ENCODE measurements at regions not wholly inside any gene's neighbourhood (a gene's known extent, or its start where the extent isn't known, plus 50 kb on each side); places are given as distances from the start of the nearest gene placed in this dataset.

- POLR2A ChIA-PET = no interaction called here
- CTCF ChIA-PET = interaction anchor here (0.7 kb wide), 1 partner anchor 258 kb away, joined by 4 read pairs; no protein-coding TSS in a partner anchor
Observed at GRCh38 chr1:175894581-175894980, 151.2 kb upstream of the TNR start.

GRCh38 chr1:175893192-175893591, 149.8 kb upstream of the TNR start:
- ChIA-PET POLR2A (no interaction called here), CTCF (no interaction called here)

DNA sequence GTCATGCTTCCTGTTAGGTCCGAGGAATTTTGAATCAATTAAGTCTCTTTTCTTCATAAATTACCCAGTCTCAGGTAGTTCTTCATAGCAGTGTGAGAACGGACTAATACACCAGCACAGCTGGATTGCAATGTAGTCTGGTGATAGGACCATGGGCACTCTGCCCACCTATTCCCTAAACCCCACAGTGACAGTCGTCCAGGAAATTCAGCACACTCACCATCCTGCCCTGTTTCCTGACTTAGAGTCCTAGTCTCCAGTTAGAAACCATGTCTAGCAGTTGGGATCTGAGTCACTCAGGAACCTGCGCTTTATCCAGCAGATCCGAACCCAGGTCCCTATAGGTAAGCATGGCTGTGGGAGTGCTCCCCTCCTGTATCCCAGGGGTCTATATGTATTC, 149.3 kb upstream of the TNR start:
- CTCF ChIA-PET = no interaction called here
- POLR2A ChIA-PET = no interaction called here

- ChIA-PET POLR2A (no interaction called here), CTCF (no interaction called here)
Observed at GRCh38 chr1:175891783-175892309, 148.5 kb upstream of the TNR start.

DNA sequence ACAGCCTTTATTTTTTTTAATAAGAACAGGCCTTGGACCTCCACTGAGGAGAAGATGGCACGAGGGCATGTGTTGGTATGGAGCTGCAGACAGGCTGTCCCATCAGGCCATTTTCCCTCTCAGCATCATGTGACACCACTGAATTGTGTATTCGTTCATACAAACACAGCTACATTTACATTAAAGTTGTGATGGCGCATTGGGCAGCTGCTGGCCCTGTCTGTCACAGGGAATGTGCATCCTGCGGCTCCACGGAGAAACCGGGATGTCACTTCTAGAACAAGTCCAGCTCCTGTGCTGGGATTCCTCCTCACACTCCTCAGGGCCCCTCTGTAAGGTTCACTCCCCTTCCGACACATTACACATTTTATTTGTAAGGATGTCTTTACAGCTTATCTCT, 147.6 kb upstream of the TNR start:
- CTCF ChIA-PET = no interaction called here
- POLR2A ChIA-PET = no interaction called here

DNA sequence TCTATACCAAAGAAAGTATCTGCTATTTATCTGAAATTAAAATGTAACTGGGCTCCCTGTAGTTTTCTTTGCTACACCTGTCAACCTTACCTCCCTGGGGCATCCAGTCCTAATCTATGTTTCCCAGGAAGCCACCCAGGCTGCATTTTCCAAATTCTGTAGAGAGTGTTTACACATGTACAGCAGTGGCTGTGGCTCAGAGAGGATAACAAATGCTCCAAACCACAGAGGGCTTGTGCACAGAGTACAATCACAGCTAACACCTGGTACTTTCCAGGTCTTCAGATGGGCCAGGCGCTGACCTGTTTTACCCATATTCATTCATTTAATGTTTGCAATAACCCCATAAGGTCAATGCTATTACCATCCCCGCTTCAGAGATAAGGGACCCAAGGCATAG, 146.5 kb upstream of the TNR start:
- CTCF ChIA-PET = no interaction called here

GRCh38 chr1:175888996-175889395, 145.6 kb upstream of the TNR start:
- ChIA-PET POLR2A (no interaction called here), CTCF (no interaction called here)

More for the DNA sequence above, 146.5 kb upstream of the TNR start:
- POLR2A ChIA-PET = no interaction called here

DNA sequence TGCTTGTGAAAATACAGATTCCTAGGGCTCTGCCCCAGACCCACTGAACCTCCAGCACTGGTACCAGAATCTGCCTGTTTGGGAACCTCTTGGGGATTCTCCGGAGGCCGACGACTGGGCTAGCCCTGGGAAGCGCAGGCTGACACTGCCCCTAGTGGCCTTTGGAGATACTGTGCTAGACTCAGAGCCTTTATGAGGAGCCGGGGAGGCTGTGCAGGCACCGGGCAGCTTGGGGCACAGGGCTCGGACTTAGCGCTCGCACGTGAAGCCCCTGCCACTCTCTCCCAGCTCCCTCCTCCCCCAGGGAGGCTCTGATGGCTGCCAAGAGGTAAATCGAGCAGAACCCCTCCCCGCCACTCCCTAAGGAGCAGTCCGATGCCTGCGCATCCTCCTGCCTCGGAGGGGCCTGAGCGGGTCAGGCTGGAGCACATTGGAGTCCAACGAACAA, 144.6 kb upstream of the TNR start:
- POLR2A ChIA-PET = no interaction called here
- CTCF ChIA-PET = no interaction called here

- ChIA-PET POLR2A (no interaction called here), CTCF (no interaction called here)
Observed at GRCh38 chr1:175887521-175887920, 144.1 kb upstream of the TNR start.

GRCh38 chr1:175885326-175885725, 141.9 kb upstream of the TNR start:
- ChIA-PET CTCF (no interaction called here), POLR2A (no interaction called here)

GRCh38 chr1:175884369-175884768, 141.0 kb upstream of the TNR start:
- POLR2A ChIA-PET = no interaction called here
- CTCF ChIA-PET = no interaction called here

- ChIA-PET CTCF (no interaction called here), POLR2A (no interaction called here)
Observed at GRCh38 chr1:175882192-175882591, 138.8 kb upstream of the TNR start.

GRCh38 chr1:175881246-175881976, 138.0 kb upstream of the TNR start:
- ChIA-PET POLR2A (no interaction called here), CTCF (no interaction called here)

DNA sequence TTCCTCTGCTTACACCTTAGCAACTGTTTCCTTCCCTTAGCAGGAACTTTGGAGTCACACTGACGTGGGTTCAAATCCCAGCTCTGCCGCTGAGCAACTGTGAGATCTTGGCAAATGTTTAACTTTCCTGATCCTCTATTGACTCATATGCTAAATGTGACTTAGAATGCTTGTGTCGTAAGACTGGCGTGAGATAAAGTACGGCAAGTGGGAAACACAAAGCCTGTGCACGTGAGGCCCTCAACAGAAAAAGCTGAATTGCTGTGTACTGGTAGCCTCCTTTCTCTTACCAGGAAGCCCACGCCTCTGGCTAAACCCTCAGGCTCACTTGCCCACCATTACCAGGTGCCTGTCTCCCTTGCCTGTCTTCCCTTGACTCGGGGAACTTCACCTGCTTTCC, 135.4 kb upstream of the TNR start:
- CTCF ChIA-PET = no interaction called here
- POLR2A ChIA-PET = no interaction called here

DNA sequence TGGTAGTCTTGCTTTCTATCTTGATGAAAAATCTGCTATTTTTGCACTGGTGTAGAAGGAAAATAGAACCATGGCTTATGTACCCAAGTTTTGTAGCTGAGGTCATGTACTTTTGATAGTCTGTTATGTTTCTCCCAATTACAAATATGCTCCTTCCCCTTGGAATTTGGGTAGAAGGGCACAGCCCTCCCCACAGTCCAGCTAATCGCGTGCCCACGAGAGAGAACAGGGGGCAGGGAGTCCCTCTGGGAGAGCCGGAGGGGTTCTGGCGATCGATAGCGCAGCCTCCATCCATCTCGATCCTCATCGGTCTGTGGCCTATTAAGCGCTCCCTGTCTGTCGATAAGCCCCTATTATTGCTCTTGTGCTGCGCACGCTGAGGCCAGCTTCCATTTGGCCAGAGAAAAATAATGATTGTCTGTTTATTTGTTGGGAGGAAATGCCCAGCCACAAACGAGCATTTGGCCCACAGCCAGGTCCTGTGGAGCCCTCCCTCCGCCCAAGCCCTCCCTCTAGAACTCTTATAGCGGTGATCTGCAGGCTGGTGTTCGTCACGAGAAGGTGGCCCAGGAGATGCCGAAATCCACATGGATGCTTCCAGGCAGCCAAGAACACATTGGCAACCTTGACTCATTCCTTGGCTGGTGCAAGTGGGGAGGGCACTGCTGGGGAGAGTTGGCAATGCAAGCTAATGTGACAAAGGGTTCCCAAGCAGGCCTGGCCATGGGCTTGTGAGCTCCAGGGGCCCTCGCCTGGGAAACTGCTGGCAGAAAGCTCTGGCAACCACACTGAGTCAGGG, 134.7 kb upstream of the TNR start:
- CTCF ChIA-PET = no interaction called here

GRCh38 chr1:175875556-175875955, 132.2 kb upstream of the TNR start:
- CTCF ChIA-PET = no interaction called here
- POLR2A ChIA-PET = no interaction called here

More for the DNA sequence above, 134.7 kb upstream of the TNR start:
- POLR2A ChIA-PET = no interaction called here

DNA sequence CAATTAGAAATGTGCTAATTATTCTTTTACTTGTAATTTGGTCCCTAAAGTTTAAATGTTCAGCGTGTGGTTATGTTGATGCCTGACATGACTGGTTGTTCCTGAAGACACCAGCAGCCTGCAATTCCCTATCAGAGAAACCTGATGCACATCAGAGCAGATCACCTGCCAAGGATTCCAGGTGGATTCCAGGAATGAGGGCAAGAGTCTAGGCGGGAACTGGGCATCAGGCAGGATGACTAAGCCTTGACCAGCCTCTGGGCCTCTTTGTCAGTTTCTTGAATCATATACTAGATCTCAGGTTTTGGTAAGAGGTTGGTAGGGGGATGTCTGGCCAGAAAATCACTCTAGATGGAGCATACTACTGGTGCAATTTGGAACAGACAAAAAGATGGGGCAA, 130.7 kb upstream of the TNR start:
- ChIA-PET POLR2A (no interaction called here), CTCF (no interaction called here)

GRCh38 chr1:175873290-175873935, 130.0 kb upstream of the TNR start:
- ChIA-PET CTCF (no interaction called here), POLR2A (no interaction called here)

- POLR2A ChIA-PET = no interaction called here
- CTCF ChIA-PET = no interaction called here
Observed at GRCh38 chr1:175872588-175872987, 129.2 kb upstream of the TNR start.

DNA sequence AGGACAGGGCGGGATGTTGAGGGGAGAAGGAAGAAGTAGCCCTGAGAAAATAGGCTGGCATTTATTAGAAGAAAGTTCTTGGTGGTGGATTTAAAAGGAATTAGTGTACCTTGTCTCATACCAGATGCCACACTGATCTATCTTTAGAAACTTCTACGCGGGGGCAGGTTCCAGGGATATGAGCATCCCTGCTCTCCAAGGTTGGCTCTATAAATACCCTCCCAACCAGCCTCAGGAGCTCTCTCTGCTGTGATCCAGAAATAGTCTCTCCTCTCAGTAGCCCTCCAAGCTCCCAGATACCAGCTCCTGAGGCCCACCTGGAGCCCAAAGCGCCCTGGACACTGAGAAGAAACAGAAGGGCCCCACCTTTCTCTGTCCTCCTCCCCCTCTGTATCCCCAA, 128.3 kb upstream of the TNR start:
- POLR2A ChIA-PET = no interaction called here
- CTCF ChIA-PET = no interaction called here

DNA sequence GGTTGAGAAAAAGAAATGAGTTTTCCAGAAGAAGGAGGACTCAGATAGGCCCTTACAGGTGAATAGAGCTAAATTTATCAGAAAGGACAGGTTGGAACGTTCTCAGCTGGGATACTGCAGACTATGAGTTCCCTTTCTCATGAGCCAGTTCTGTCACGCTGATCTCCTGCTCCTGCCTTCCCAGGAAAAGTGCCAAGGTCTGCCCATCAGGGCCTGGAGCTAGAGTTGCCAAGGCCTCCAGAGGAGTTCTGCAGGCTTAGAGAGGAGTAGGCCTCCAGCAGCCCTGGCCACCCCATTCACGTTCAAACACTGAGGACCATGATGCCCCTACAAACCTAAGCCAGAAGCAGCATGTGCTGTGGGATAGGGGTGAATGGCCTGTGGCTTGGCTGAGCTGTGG, 126.8 kb upstream of the TNR start:
- ChIA-PET POLR2A (no interaction called here), CTCF (no interaction called here)
